Left hindlimb (tissue), 1 donor: ENCODE measurements at regions not wholly inside any gene's neighbourhood (a gene's known extent, or its start where the extent isn't known, plus 50 kb on each side); places are given as distances from the start of the nearest gene placed in this dataset.
A peak's percentile ranks its signal among the peaks of the same experiment; 100 is the strongest.

ENCODE experiments used
- DNase-seq: peaks from one replicate; pipeline ENCODE4 v3.0.0-alpha.2; 2018

GRCh38 chr11:95508219-95508890 lies 277.4 kb upstream of the SESN3 start:
- DNase-seq = no peak

DNA sequence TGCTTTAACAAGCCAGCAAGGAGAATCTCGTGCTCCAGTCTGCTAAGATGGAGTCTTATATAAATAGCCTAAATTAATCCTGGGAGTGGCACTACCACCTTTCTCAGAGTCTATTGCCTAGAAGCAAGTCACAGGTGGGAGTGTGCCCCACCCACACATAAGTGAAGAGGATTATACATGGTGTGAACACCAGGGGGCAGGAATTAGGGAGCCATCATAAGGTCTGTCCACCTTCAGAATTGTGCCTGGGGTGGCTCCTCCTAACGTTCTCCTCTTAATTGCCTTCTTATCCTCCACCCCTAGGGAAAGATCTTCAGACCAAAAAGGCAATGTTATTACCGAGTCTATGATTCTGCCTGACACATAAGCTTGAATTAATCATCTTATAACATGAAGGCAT lies 276.8 kb upstream of the SESN3 start:
- DNase-seq = no peak

DNA sequence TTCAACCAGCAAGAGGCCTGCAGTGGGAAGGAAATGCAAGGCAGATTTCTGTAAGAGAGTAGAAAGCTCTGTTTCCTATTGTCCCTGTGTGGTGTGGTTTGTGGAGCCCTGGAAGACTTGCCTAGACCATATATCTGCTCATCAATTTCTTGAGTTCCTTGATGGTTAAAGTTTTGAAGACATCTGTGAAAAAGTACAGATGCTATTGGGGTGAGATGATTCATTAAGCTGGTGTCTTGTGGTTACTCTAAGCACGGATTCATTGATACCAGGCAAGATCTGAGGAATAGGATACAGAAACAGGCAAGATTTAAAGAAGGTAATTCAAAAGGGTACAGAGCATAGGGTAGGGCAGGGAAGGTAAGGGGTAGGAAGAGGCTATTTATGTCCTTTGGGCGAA lies 275.8 kb upstream of the SESN3 start:
- no peak for DNase-seq

GRCh38 chr11:95505927-95506426 lies 275.0 kb upstream of the SESN3 start:
- DNase-seq = no peak

GRCh38 chr11:95503047-95503446 lies 272.0 kb upstream of the SESN3 start:
- peak; percentile 59 for DNase-seq

DNA sequence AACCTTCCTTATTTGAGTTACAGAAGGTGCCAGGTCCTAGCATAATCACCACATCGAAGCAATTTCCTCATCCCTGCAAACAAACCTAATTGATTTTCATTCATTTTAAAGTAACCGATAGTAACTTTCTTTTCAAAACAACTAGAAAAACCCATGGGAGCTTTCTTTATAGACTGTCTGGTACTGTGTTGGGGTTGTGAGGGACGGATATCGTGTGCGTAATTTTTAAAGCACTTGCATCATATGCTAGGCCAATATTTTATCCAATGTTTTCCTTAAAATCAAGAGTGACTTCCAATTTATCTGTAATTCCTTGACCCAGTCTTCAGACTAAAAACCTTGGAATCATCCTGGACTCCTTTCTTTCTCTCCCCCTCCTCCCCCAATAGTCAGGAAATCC lies 271.5 kb upstream of the SESN3 start:
- DNase-seq = no peak

DNA sequence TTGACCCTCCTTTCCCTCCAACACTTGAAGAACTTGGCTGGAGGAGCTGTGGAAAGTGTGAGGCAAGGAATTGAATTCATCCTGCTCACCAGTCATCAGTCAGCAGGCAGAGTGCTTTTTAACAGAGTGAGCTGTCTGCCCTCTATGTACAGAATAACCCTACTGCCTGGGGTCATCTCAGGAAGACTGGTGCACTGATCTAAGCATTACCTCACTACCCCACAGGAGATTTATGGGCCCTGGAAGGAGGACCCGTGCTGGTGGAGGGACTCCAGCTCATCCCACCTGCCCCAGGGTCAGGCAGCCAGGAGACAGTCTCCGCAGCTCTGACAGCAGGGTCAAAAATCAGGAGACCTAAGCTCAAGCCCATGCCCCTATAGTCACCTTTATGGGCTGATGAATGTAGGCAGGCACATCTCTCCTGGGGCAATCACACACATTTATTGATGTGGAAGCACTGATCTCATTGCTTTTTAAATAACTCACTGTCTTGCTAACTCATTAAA lies 270.8 kb upstream of the SESN3 start:
- no peak for DNase-seq

- DNase-seq = no peak
These were observed 269.5 kb upstream of the SESN3 start for GRCh38 chr11:95500466-95500865.

DNA sequence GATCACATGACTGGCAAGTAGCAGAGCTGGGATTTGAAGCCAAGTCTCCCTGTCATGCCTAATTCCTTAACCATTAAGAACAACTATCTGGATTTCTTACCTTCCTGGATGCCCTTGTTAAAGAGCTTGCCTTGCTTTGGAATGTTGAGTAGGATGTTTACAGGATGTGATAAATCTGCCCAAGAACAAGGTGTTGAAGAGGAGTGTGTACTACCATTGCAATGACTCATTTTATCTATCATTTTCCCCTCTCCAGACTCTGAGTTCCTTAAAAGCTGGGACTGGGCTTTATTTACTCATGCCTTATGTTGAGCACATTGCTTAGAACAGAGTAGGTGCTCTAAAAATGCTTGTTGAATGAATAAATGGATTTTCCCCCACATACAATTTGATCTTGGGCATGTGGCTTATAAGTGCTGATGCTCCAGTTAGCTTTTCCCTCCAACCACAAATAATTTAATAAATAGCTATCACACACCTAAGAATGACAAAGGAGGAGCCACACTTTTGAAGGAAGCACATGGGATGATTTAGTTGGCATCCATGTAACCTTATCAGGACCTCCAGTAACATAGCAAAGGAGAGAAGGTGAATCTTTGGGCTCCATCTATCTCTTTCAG lies 268.6 kb upstream of the SESN3 start:
- DNase-seq = no peak

DNA sequence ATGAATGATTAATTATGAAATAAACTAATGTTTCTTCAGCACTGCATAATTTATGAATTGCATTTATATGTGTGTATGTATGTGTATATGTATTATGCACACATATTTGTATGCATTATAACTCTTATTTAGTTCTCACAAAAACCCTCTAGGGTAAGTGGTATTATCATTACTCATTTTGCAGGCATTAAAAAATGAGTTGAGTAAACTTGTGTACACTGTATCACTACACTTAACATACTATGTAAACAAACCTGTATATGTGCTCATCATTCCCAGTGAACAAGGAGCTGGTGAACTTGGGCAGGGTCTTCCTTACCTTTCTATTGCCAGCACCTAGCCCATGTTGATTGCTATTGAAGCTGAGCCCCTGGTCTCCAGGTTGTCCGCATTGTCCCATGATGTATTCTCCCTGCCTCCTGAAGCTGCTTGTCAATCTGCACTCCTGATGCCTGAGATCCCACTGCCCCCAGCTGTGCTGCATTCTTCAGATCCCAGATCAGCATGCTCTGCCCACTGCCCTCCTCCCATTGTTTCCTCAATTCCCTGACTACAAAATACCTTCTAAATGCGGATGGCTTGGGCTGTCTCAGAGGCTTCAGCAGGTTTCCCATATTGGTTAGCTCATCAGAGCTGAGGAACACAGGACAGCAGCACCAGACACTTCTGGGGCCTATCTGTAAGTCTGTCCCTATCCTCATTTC lies 267.9 kb upstream of the SESN3 start:
- no peak for DNase-seq

DNA sequence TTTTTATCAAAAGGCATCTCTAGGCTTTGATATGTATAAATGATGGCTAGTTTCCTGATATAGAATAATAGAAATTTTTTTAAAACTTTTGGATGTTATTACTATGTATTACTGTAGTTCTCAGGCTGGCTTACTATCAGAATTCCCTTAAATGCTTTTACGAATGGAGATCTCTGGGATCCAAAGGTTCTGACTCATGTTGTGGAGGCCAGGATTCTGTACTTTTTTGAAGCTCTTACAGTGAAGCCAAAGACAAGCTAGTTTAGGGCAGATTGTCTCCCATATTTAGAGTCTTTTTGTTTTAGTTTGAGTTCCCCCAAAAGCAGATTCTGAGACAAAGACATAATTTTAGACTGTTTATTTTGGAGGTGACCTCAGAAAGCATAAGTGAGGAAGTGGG lies 265.9 kb upstream of the SESN3 start:
- no peak for DNase-seq

GRCh38 chr11:95495706-95496105 lies 264.7 kb upstream of the SESN3 start:
- DNase-seq = no peak

GRCh38 chr11:95494856-95495255 lies 263.9 kb upstream of the SESN3 start:
- DNase-seq = no peak

DNA sequence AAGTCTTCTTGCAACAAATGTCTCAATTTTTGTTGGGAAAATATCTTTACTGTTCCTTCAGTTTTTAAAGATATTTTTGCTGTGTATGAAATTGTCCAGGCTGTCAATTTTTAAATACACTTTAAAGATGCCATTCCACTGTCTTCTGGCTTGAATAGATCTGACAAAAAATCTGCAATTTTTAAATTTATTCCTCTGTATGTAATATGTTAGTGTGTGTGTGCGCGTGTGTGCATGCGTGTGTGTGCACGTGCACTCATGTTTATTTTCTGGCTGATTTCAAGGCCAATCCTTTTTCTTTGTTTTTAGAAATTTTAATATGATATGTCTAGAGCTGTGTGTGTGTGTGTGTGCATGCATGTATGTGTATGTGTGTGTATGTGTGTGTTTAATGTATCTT lies 263.2 kb upstream of the SESN3 start:
- DNase-seq = no peak

DNA sequence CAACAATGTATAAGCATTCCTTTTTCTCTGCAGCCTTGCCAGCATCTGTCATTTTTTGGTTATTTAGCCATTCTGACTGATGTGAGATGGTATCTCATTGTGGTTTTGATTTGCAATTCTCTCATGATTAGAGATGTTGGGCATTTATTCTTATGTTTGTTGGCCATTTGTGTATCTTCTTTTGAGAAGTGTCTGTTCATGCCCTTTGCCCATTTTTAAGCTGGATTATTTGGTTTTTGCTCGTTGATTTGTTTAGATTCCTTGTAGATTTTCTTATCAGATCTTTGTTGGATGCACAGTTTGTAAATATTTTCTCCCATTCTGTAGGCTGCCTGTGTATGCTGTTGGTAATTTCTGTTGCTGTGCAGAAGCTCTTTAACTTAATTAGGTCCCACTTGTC lies 259.6 kb upstream of the SESN3 start:
- no peak for DNase-seq

DNA sequence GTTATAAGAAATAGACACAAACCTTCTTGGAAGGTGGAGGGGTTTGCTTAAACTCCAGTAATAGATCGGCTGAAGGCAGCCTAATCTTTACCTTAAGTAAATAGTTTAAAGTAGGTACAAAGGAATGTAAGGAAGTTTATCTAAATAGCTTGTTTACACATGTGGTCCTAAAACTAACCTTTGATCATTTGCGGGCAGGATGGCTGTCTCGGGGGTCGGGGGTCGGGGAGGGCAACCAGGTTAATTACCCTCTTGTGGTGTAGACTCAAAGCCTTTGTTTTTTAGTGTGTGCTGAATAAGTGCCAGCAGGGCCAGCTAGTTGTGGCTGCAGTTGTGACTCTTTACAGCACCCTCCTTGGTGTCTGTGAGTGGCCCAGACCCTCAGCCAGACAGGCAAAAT lies 256.9 kb upstream of the SESN3 start:
- no peak for DNase-seq

DNA sequence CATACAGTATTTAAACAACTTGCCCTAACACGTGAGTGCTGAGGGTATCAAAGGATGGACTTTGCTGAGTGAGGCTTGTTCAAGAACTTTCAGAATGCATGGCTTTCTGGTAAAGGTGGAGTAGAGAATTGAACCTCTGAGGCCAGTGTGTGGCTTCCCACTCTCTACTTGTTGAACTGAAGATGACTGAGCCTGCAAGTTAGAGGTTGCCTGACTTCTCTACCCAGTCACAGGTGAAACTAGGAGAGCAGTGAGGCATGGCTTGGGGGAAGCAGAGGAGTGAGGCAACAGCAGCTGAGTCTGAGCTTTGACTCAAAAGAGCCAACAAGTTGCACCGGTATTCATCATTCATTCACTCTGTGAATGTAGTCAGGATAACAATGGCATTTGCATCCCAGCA lies 256.4 kb upstream of the SESN3 start:
- no peak for DNase-seq

DNA sequence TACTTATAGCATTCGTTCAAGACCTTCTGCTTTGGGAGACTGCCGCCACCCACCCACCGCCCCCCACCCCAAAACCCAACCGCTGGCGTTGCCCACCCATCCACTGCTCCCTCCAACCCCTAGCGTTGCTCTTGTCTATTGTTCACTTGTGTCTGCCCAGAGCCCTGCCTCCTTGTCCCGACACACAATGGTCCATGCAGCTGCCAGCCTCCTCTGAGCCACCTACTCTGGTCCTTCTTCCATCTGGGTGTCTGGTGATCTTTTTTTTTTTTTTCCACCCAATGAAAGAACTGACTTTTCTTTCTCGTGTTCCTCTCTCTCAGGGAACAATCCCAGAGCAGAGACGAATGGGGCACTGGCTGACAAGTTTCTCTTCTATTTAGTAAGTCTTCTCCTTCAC lies 256.0 kb upstream of the SESN3 start:
- no peak for DNase-seq

DNA sequence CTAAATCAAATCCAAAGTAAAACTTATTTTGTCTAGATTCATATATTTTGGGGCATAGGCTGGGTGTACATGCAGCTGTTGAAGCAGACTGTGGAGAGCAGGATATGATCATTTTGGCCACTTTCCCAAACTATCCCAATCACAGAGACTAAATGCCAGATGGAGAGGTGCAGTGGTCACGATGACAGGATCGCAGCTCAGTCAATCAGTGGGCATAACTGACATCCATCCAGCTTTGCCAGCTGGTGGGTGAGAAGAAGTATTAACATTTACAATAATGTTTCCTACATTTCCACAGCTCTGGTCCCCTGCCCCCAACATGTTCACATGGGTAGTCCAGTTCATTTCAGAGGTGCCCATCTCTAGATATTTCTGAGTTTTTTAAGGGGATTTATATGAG lies 255.5 kb upstream of the SESN3 start:
- DNase-seq = no peak

- no peak for DNase-seq
These were observed 254.3 kb upstream of the SESN3 start for GRCh38 chr11:95485115-95485900.

DNA sequence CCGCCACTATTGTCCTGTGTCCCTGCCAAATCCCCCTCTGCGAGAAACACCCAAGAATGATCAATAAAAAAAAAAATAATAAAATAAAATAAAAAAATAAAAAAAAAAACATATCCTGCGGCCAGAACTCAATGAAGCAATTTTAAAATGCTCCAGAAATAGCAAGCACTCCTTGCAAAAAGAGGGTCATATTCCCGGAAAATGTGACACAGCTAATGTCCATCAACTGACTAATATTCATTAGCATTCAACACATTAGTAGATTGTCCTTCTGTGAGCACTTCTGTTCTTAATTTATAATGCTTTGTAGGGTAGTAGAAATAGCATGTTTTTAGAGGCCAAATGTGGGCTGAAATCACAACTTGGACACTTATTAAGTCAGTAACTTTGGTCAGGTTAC lies 252.3 kb upstream of the SESN3 start:
- DNase-seq = no peak

DNA sequence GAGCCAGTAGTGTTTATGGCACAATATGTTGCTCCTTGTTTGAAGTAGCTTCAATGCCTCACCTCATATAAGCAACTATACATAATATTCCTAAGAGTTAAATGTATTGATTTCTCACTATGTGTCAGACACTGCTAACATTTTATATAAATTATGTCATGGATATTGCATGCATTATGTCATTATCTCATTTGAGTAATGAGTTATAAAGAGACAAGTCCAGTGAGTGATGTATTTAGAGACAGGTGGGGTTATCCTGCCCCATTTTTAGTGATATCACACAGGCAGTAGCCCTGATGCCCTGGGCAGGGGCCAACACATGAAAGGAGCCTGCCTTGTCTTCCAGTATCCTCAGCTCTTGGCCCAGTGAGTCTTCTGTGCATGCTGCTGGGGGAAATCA lies 247.0 kb upstream of the SESN3 start:
- DNase-seq = no peak

DNA sequence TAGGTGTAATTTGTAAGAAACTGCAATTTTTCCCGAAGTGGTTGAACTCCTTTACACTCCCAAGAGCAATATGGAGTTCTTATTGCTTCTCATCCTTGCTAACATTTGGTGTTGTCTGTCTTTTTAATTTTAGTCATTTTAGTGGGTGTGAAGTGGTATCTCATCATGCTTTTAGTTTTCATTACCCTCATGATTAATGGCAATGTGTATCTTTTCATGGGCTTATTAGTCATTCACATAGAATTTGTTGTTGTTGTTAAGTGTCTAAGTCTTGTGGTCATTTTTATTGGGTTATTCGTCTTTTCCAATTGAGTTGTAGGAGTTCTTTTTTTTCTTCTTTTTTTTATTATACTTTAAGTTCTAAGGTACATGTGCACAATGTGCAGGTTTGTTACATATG lies 238.3 kb upstream of the SESN3 start:
- no peak for DNase-seq
